ENCODE measurements at regions not wholly inside any gene's neighbourhood (a gene's known extent, or its start where the extent isn't known, plus 50 kb on each side); places are given as distances from the start of the nearest gene placed in this dataset.

DNA sequence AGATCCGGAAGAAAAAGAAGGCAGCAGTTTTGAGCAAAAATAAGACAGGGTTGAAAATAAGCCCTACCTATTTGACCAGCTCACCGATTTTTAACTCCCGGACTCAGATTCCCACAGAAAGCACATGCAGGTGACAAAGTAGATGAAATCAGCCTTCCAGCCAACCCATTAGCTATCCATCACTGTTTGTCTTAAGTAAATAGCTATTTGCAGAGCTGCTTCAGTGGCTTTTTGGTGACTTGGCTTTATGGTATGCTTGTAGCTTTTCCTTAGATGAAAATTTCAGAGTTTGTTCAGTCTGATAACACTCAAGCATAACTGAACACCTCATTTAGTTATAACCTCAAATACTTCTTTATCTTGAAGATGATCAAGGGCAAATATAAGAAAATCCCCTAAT lies 192.6 kb downstream of the HIPK3 start:
- no peak overlapping the region for H2BK20ac ChIP-seq (ENCODE audit: low read depth, low read length, poor library complexity, severe bottlenecking)
- no peak overlapping the region for H4K8ac ChIP-seq (replicated peaks; ENCODE audit: insufficient read length, low read depth, low read length)
- H3K9ac ChIP-seq (ENCODE audit: extremely low read depth, insufficient read length, low read length): no peak overlapping the region
- no peak overlapping the region for H3K27ac ChIP-seq (ENCODE audit: insufficient read length, low read depth, low read length)
- Mint-ChIP-seq H3K4me1 (no peaks in the 10 kb centered on the region), H3K4me3 (no peak overlapping the region), H3K27ac (no peak overlapping the region), H3K9me3 (no peaks in the 10 kb centered on the region), H3K36me3 (ENCODE audit: insufficient read depth in 1 of 3, low read depth in 3 of 3) (no peaks in the 10 kb centered on the region; a peak in 1 of 7 replicates), H3K27me3 (ENCODE audit: low read depth) (peaks cover 3% of the 10 kb centered on the region; the same call in 1 of the 2 replicates)
- no peaks in the 10 kb centered on the region for H3K79me2 ChIP-seq (ENCODE audit: insufficient read depth, low read length)
- H2BK15ac ChIP-seq (ENCODE audit: low read depth, low read length): no peak overlapping the region
- H2BK120ac ChIP-seq (ENCODE audit: low read depth, low read length, poor library complexity, severe bottlenecking): no peak overlapping the region
- no peak overlapping the region for H2AK5ac ChIP-seq (ENCODE audit: insufficient read length, low read length)
- no peak overlapping the region for H4K91ac ChIP-seq (ENCODE audit: insufficient read length, low read depth, low read length)
- no peak for DNase-seq
- no peak overlapping the region for H4K5ac ChIP-seq (ENCODE audit: insufficient read length, low read depth, low read length)
- H3K18ac ChIP-seq (ENCODE audit: insufficient read length, low read depth, low read length): no peak overlapping the region
- no peak overlapping the region for H2AFZ ChIP-seq (ENCODE audit: low read length)
- H3K14ac ChIP-seq (ENCODE audit: insufficient read depth, low read length): no peak overlapping the region
- H3K4me2 ChIP-seq (ENCODE audit: insufficient read depth, insufficient read length, low read length): no peak overlapping the region
- no CpG with 5 or more reads among the region's 3 CpGs for WGBS (ENCODE audit: extremely low coverage, insufficient read length, low lambda C conversion rate)
- no peaks in the 10 kb centered on the region for H3K23me2 ChIP-seq (ENCODE audit: insufficient read length, low read depth, low read length, poor library complexity, severe bottlenecking)
- no peaks in the 10 kb centered on the region for H3K27me3 ChIP-seq (ENCODE audit: insufficient read depth, low read length)
- H3K4me1 ChIP-seq (ENCODE audit: insufficient read depth, low read length): no peaks in the 10 kb centered on the region
- no peak overlapping the region for H2BK12ac ChIP-seq (ENCODE audit: insufficient read length, low read depth, low read length)
- H3K23ac ChIP-seq (ENCODE audit: insufficient read length, low read depth, low read length): no peak overlapping the region
- H3T11ph ChIP-seq (ENCODE audit: low read length): no peak overlapping the region
- no peak for TF ChIP-seq CTCF (conservative IDR thresholded peaks at IDR 0.05)
- H3K56ac ChIP-seq (ENCODE audit: insufficient read length, low read depth, low read length): no peak overlapping the region
- H3K79me1 ChIP-seq (ENCODE audit: insufficient read depth, low read depth, low read length, poor library complexity, severe bottlenecking): no peaks in the 10 kb centered on the region
- H2BK5ac ChIP-seq (ENCODE audit: insufficient read length, low read length): no peak overlapping the region
- H3K4ac ChIP-seq (ENCODE audit: low read depth, low read length): no peak overlapping the region
- no peaks in the 10 kb centered on the region for H3K9me3 ChIP-seq (ENCODE audit: control insufficient read depth, low read depth, low read length)
- H4K20me1 ChIP-seq (ENCODE audit: control insufficient read depth, insufficient read depth, insufficient read length): no peaks in the 10 kb centered on the region
